HL-60 (cell line): ENCODE measurements at regions not wholly inside any gene's neighbourhood (a gene's known extent, or its start where the extent isn't known, plus 50 kb on each side); places are given as distances from the start of the nearest gene placed in this dataset.
A peak's percentile ranks its signal among the peaks of the same experiment; 100 is the strongest.

Experiments used
- DNase-seq, 2 experiments: peaks; one replicate each; pipeline ENCODE4 v3.0.0-alpha.2; 2010 to 2020; ENCODE audit warnings: low read depth in 1 of 2, low spot score in 1 of 2
- H3K27ac ChIP-seq: fragments of 250-450 bp; sonication (Bioruptor Pico); replicated peaks from 2 replicates; pipeline ENCODE4 v1.5.1; 2020; ENCODE audit warnings: mild to moderate bottlenecking, moderate library complexity
- H3K27me3 ChIP-seq: fragments of 250-450 bp; sonication (Bioruptor Pico); 2 replicates; pipeline ENCODE4 v1.5.1; 2021; ENCODE audit warnings: mild to moderate bottlenecking, moderate library complexity; ENCODE audit not compliant: insufficient read depth, poor library complexity, severe bottlenecking
- H3K4me3 ChIP-seq: replicated peaks from 2 replicates; pipeline ENCODE4 v1.5.1; 2011; ENCODE audit warnings: mild to moderate bottlenecking, control low read depth, low read length; ENCODE audit not compliant: insufficient read depth
- GABPA ChIP-seq: IDR thresholded peaks from 2 replicates; pipeline ENCODE4 v1.6.1; 2012; ENCODE audit warnings: low read depth
- POLR2AphosphoS5 ChIP-seq: IDR thresholded peaks from 2 replicates; pipeline ENCODE4 v1.6.1; 2012; ENCODE audit warnings: low read depth
- SPI1 ChIP-seq: IDR thresholded peaks from 2 replicates; pipeline ENCODE4 v1.6.1; 2012; ENCODE audit warnings: low read depth, mild to moderate bottlenecking, borderline replicate concordance
- TF ChIP-seq, protein P1 (sequence below): IDR thresholded peaks from 2 replicates; pipeline ENCODE4 v1.6.1; 2012; ENCODE audit warnings: low read depth; ENCODE audit not compliant: insufficient replicate concordance
- TF ChIP-seq, protein P2 (sequence below): IDR thresholded peaks from one replicate; pipeline ENCODE4 v1.5.1; 2011; ENCODE audit warnings: low read length, control low read depth, inconsistent platforms; ENCODE audit not compliant: insufficient read depth

DNA sequence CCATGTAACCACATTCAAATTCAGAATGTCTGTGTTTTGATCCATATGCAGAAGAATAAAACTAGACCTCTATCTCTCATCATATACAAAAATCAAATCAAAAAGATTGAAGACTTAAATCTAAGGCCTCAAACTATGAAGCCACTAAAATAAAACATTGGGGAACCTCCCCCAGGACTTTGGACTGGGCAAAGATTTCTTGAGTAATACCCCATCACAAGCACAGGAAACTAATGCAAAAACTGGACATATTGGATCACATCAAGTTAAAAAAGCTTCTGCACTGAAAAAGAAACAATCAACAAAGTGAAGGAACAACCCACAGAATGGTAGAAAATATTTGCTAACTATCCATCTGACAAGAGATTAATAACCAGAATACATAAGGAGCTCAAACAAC is 266.8 kb downstream of the EPM2A start:
- no peak overlapping the region for H3K27ac ChIP-seq
- TF ChIP-seq POLR2AphosphoS5 (no peak), GABPA (no peak), SPI1 (no peak)
- TF ChIP-seq, protein P1, sequence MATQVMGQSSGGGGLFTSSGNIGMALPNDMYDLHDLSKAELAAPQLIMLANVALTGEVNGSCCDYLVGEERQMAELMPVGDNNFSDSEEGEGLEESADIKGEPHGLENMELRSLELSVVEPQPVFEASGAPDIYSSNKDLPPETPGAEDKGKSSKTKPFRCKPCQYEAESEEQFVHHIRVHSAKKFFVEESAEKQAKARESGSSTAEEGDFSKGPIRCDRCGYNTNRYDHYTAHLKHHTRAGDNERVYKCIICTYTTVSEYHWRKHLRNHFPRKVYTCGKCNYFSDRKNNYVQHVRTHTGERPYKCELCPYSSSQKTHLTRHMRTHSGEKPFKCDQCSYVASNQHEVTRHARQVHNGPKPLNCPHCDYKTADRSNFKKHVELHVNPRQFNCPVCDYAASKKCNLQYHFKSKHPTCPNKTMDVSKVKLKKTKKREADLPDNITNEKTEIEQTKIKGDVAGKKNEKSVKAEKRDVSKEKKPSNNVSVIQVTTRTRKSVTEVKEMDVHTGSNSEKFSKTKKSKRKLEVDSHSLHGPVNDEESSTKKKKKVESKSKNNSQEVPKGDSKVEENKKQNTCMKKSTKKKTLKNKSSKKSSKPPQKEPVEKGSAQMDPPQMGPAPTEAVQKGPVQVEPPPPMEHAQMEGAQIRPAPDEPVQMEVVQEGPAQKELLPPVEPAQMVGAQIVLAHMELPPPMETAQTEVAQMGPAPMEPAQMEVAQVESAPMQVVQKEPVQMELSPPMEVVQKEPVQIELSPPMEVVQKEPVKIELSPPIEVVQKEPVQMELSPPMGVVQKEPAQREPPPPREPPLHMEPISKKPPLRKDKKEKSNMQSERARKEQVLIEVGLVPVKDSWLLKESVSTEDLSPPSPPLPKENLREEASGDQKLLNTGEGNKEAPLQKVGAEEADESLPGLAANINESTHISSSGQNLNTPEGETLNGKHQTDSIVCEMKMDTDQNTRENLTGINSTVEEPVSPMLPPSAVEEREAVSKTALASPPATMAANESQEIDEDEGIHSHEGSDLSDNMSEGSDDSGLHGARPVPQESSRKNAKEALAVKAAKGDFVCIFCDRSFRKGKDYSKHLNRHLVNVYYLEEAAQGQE, result no peak
- TF ChIP-seq, protein P2, sequence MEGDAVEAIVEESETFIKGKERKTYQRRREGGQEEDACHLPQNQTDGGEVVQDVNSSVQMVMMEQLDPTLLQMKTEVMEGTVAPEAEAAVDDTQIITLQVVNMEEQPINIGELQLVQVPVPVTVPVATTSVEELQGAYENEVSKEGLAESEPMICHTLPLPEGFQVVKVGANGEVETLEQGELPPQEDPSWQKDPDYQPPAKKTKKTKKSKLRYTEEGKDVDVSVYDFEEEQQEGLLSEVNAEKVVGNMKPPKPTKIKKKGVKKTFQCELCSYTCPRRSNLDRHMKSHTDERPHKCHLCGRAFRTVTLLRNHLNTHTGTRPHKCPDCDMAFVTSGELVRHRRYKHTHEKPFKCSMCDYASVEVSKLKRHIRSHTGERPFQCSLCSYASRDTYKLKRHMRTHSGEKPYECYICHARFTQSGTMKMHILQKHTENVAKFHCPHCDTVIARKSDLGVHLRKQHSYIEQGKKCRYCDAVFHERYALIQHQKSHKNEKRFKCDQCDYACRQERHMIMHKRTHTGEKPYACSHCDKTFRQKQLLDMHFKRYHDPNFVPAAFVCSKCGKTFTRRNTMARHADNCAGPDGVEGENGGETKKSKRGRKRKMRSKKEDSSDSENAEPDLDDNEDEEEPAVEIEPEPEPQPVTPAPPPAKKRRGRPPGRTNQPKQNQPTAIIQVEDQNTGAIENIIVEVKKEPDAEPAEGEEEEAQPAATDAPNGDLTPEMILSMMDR, result no peak

DNA sequence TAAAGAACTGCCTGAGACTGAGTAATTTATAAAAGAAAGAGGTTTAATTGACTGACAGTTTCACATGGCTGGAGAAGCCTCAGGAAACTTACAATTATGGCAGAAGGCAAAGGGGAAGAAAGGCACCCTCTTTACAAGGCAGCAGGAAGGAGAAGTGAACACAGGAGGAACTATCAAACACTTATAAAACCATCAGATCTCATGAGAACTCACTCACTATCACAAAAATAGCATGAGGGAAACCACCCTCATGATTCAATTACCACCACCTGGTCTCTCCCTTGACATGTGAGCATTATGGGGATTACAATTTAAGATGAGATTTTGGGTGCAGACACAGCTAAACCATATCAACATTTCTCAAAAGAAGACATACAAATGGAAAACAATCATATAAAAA is 266.3 kb downstream of the EPM2A start:
- no peaks in the 10 kb centered on the region for H3K27me3 ChIP-seq
- H3K4me3 ChIP-seq, result no peak overlapping the region
- no peak overlapping the region for H3K27ac ChIP-seq
- DNase-seq, result no peak
- peak; percentile 25; the same call in 1 of the 2 replicates for TF ChIP-seq SPI1
- TF ChIP-seq, protein P1, result no peak

More for the DNA sequence above, 266.8 kb downstream of the EPM2A start:
- Histone ChIP-seq H3K4me3 (no peak overlapping the region), H3K27me3 (no peaks in the 10 kb centered on the region)
- no peak for DNase-seq

DNA sequence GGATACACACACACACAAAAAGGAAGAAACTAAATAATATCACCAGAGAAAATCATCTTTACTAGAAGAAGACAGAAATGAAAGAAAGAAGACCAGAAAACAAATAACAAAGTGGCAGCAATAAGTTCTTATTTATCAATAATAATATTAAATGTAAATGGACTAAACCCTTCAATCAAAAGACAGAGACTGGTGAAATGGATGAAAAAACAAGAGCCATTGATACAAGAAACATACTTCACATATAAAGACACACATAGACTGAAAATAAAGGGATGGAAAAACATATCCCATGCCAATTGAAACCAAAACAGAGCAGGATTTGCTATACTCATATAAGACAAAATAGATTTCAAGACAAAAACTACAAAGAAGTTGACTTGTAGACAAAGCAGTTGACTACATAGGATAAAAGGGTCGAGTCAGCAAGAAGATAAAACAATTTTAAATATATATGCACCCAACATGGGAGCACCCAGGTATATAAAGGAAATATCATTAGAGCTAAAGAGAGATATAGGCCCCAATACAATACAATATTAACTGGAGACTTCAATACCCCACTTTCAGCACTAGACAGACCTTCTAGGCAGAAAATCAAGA is 259.4 kb downstream of the EPM2A start:
- DNase-seq, result no peak
- TF ChIP-seq, protein P1, result no peak
- TF ChIP-seq, protein P2, result no peak
- TF ChIP-seq POLR2AphosphoS5 (no peak), SPI1 (no peak), GABPA (no peak)
- Histone ChIP-seq H3K4me3 (no peak overlapping the region), H3K27me3 (no peaks in the 10 kb centered on the region), H3K27ac (no peak overlapping the region)
